Right lobe of liver (tissue), 4 donors: ENCODE measurements at regions not wholly inside any gene's neighbourhood (a gene's known extent, or its start where the extent isn't known, plus 50 kb on each side); places are given as distances from the start of the nearest gene placed in this dataset.

Source experiments
- POLR2A ChIP-seq: fragments of 450-650 bp; IDR thresholded peaks from one replicate; pipeline ENCODE4 v1.6.1; 2017; ENCODE audit warnings: antibody characterized with exemption, mild to moderate bottlenecking
- TF ChIP-seq, protein P1 (sequence below), 4 donors: fragments of 200-600 bp in 3 of 4; fragments of 450-650 bp in 1 of 4; IDR thresholded peaks; one replicate each; pipeline versions ENCODE4 v1.5.1 to v1.8.0; 2016 to 2022; ENCODE audit warnings: antibody characterized with exemption in 4 of 4, mild to moderate bottlenecking in 2 of 4
- donor health status: DM: no; HTN: no; CAD: no.
- donor health status: DM: no; HTN: no; CAD: no.
- donor health status: DM: no; HTN: yes; CAD: no.

DNA sequence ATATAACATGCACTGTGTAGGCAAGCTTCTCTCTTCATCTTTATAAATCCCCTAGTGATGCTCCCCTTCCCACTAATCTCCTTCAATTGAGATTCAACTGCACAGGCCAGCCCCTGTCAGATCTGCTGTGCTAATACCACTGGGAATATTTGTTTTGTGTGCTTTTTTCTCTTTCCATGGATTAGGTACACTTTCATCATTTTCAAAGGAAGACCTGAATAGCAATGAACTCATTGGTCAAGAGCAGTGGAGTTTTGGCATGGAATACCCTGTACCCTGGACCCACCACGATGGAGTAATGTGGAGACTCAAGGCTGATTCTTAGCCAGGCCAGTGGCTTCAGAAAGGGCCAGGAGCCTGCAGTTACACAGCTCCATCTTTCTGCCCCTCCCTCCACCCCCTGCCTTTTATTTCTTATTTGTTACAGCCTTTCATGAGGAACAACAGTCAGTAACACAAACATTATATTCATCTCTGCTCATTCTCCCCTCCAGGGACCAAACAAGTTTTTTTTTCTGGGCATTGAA is 75.4 kb upstream of the KCNG1 start:
- TF ChIP-seq, protein P1, sequence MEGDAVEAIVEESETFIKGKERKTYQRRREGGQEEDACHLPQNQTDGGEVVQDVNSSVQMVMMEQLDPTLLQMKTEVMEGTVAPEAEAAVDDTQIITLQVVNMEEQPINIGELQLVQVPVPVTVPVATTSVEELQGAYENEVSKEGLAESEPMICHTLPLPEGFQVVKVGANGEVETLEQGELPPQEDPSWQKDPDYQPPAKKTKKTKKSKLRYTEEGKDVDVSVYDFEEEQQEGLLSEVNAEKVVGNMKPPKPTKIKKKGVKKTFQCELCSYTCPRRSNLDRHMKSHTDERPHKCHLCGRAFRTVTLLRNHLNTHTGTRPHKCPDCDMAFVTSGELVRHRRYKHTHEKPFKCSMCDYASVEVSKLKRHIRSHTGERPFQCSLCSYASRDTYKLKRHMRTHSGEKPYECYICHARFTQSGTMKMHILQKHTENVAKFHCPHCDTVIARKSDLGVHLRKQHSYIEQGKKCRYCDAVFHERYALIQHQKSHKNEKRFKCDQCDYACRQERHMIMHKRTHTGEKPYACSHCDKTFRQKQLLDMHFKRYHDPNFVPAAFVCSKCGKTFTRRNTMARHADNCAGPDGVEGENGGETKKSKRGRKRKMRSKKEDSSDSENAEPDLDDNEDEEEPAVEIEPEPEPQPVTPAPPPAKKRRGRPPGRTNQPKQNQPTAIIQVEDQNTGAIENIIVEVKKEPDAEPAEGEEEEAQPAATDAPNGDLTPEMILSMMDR (IDR thresholded peaks at IDR 0.05): no peak
- no peak for TF ChIP-seq POLR2A
